GM19372 (cell line): ENCODE measurements at regions not wholly inside any gene's neighbourhood (a gene's known extent, or its start where the extent isn't known, plus 50 kb on each side); places are given as distances from the start of the nearest gene placed in this dataset.

ENCODE experiments used
- ATAC-seq: cut with Tn5 transposase; IDR thresholded peaks from one replicate; pipeline ENCODE4 v1.9.1; 2021; ENCODE audit warnings: mild to moderate bottlenecking, low read depth, moderate library complexity; ENCODE audit not compliant: unreplicated experiment

DNA sequence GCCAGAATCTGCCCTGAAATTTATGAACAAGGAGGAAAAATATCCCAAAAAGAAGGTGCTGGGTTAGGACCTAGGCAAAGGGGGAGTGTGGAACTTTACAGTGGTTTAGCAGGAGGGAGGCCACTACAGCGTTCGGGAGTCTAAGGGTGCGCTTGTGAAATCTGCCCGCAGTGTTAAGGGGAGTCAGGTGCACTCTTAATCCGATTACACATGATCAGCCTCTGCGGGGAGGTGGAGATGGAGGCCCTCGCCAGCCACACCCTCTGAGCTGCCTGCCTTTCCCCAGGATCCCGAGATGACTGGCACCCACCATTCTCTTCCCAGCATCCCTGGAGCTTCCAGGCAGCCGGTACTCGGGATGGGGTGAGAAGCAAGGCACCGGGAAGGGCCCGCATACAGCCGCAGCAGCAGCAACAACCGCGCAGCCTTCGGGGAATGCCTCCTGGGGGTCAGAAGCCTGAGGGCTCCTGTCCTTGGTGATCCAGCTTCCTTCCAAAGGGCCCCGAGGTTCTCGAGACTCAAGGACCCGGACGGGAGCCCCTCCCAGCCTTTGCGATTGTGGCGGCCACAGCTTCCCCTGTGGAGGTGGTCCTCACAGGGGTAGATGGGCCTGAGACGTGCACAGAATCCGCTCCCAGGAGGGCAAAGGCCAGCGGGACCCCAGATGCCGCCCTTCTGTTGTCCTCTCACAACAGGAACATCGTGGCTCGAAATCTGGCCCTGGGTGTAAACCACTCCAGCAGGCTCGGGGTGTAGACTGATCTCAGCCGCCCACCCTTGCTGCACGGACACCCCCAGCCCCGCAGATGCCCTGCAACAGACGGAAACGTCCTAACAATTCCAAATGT, 57.3 kb upstream of the CST7 start:
- ATAC-seq, result no peak

DNA sequence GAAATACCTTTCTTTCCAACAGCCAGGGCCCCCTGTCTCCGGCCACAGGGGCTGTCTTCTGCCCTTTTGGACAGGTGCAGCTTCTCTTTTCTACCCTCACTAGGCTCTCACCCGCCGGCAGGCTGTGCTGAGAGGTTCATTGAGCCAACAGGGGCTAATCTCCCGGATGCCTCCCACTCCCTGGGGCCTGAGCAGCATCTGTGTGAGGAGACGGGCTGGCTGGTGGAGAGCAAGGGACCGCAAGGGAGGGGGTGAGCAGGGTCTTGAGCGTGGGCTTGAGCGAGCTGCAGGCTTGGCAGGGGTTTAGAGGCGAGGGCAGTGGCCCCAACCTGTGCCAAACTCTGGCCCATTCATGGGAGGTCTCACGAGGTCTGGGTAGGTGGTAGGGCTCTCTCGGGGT, 56.5 kb upstream of the CST7 start:
- no peak for ATAC-seq

DNA sequence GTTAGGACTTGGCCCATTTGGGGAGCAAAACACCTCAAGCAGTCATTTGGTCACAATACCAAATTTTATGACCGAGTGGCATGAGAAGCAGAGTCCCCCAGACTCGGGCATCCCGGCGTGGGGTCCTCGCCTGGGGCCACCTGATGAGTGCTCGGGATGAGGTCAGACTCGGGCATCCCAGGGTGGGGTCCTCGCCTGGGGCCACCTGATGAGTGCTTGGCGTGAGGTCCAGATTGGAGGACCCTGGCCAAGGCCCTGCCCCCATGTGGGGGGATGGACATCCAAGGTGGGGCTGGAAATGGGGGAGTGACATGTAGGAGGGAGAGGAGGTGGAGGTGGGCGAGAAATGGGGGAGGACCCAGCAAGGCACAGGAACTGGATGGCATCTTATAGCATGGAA, 56.1 kb upstream of the CST7 start:
- no peak for ATAC-seq

DNA sequence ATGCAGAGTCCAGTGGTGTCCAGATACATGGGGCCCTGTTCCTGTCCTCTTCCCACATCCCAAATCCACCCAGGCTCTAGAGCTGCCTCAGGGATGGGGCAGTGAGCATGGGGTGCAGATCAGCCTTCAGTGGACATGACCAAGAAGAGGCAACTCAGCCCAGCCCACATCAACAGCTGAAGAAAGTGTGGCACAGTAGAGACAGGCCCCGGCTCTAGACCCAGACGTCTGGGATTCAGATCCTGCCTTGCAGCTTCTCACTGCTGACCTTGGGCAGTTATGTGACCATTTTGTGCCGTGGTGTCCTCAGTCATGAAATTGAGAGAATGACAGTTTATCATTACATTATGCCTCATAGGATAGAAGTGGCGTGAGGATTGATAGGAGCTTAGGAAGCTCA, 54.6 kb upstream of the CST7 start:
- ATAC-seq, result no peak

DNA sequence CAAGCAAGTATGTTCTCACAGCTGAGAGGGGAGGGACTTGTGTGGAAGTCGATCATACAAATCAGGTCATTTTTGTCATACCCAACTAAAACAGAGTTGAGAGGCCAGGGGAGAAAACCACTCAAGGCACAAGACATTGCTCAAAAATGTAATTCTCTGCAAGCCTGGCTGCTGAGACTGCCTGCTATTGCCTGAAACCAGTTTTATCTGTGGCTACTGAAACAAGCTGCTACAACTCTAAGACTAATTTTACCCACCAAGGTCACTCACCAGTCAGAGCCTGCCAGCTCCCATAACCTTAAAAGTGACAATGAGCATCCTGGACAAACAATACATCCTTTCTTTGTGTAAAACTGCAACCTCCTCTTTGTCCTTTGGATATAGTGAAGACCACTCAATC, 54.1 kb upstream of the CST7 start:
- ATAC-seq, result no peak

DNA sequence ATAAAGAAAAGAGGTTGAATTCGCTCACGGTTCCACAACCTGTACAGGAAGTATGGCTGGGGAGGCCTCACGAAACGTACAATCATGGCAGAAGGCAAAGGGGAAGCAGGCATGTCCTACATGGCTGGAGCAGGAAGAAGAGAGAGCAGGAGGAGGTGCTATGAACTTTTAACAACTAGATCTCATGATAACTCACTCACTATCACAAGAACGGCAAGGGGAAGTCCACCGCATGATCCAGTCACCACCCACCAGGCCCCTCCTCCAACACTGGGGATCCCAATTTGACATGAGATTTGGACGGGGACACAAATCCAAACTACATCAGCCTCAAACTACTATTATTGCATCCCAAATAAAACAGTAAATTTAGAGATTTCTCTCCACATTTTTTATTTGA, 53.6 kb upstream of the CST7 start:
- ATAC-seq, result no peak

DNA sequence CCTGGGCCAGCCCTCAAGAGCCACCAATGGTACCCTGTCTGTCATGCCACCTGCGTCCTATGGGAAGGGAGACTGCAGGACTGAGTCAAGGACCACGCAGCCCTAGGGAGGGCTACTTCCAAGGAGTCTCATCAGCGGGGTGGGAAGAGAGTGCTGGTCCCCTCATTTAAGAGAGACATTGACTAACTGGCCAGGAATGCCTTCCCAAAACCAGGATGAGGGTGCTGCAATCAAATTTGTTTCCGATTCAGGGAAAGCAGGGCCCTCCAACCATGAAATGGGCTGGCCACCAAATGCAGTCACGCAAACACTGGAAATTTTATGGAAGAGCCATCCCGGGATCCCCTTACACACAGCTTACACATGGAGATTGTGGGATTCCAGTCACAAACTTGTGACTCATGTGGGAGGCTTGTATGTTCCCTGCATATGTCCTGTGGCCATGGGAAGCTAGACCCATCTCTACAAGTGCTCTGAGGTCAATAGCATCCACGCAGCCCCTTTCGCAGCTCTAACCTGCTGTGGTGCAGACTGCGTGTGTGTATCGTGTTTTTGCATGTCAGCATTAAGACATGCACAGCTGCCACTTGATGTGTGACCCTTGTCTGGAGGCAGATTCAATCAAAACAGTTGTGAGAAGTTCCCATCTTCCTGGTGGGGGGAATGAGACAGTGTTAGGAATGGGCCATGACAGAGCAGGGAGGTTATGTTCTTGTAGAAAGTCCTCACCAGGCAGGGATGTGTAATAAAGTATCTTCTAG, 53.0 kb upstream of the CST7 start:
- ATAC-seq, result no peak

DNA sequence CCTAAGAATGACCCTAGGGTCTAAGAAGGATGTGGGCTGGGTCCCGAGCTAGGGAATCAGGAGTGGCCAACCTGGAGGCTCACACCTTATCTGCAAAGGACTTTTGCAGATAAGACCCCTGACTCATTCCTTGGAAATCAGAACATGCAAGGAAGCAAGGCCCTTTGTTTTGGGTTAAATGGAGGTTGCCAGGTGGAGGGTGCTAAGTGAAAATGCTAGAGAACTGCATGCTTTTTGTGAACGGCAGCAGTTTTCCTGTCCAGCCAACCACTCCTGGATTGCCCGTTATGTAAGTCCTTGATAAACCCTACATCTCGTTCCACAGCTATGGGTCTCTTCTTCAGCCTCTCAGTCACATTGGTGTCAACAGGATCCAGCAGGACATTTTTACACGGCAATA, 52.1 kb upstream of the CST7 start:
- ATAC-seq, result no peak

DNA sequence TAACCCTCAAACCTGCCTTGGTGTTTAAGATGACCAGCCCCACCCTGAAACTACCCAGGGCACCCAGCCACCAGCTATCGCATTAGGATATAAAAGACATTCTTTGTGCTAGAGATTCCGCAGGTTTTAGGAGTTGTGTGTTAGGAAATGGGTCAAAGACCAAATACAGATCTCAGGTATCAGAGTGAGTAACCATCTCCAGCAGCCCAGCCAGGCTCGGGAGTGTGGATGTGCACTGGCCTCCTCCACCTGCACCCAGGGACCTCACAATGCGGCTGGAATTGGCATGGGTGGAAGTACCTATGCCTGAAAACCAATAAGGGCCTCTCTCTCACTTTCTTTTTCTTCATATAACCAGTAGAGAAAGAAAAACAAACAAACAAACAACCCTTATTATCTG, 51.1 kb upstream of the CST7 start:
- no peak for ATAC-seq

DNA sequence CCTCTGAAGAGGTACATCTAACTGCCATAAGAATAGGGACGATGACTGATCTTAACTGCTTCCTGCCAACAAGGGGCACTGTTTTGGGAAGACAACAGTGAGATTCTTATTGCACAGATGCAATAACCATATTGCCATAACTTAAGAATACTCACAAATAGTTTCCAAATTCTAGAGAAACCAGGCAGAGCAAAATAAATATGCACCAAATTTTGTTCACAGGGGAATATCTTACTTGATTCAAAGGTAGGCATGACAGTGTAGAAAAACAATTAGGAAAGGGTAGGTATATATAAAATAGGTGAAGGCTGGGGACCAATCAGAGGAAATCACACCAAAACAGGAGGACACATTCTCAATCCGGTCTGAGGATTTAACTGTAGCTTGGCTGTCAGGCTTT, 49.9 kb upstream of the CST7 start:
- ATAC-seq, result no peak
